ENCODE measurements at regions not wholly inside any gene's neighbourhood (a gene's known extent, or its start where the extent isn't known, plus 50 kb on each side); places are given as distances from the start of the nearest gene placed in this dataset.

DNA sequence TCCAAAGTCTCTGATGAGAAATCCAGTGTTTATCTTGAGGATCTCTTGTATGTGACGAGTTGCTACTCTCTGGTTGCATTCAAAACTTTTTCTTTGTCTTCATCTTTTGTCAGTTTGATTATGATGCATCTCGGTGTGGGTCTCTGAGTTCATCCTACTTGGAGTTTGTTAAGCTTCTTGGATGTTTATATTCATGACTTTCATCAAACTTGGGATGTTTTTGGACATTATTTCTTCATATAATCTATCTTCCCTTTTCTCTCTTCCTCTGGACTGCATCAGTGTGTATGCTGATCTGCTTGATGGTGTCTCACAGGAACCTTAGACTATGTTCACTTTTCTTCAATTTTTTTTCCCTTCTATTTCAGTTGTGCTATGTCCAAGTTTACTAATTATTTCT lies 320.4 kb downstream of the TLE3 start:
- Histone ChIP-seq H3K4me3 (ENCODE audit: low read depth, low read length) (no peak overlapping the region), H3K79me2 (no peaks in the 10 kb centered on the region), H3K4me1 (no peaks in the 10 kb centered on the region), H3K4me2 (ENCODE audit: low read length) (no peak overlapping the region), H3K36me3 (ENCODE audit: control insufficient read depth, insufficient read depth, low read length) (no peaks in the 10 kb centered on the region), H3K27ac (no peak overlapping the region), H3K27me3 (ENCODE audit: control insufficient read depth, insufficient read depth, low read length) (no peaks in the 10 kb centered on the region), H2AFZ (no peak overlapping the region), H3K9me3 (ENCODE audit: control insufficient read depth, low read length) (no peaks in the 10 kb centered on the region), H3K9ac (no peak overlapping the region)
- TF ChIP-seq, protein P1, sequence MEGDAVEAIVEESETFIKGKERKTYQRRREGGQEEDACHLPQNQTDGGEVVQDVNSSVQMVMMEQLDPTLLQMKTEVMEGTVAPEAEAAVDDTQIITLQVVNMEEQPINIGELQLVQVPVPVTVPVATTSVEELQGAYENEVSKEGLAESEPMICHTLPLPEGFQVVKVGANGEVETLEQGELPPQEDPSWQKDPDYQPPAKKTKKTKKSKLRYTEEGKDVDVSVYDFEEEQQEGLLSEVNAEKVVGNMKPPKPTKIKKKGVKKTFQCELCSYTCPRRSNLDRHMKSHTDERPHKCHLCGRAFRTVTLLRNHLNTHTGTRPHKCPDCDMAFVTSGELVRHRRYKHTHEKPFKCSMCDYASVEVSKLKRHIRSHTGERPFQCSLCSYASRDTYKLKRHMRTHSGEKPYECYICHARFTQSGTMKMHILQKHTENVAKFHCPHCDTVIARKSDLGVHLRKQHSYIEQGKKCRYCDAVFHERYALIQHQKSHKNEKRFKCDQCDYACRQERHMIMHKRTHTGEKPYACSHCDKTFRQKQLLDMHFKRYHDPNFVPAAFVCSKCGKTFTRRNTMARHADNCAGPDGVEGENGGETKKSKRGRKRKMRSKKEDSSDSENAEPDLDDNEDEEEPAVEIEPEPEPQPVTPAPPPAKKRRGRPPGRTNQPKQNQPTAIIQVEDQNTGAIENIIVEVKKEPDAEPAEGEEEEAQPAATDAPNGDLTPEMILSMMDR (IDR thresholded peaks at IDR 0.05): no peak

DNA sequence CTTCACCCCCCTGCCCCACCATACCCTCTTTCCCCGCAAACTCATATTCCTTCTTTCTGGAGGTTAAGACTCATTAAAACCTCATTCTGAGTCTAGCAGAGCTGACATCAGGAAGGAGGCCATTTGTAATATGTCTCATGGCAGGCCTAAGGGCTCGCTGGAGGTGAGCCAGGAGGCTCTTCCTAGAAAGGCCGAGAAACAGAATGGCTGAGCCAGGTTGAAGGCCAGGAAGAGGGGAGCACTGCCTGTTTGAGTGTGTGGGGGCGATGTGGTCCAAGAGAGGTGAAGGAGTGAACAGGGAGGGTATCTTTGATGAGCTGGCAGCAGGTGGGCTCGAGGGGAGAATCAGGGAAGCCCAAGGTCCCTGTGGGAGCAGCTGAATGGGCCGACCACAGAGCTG lies 317.3 kb downstream of the TLE3 start:
- no peaks in the 10 kb centered on the region for H3K9me3 ChIP-seq (ENCODE audit: control insufficient read depth, low read length)
- H3K4me3 ChIP-seq (ENCODE audit: low read depth, low read length): no peak overlapping the region
- no peak overlapping the region for H3K9ac ChIP-seq
- H3K27me3 ChIP-seq (ENCODE audit: control insufficient read depth, insufficient read depth, low read length): no peaks in the 10 kb centered on the region
- no peaks in the 10 kb centered on the region for H3K36me3 ChIP-seq (ENCODE audit: control insufficient read depth, insufficient read depth, low read length)
- no peaks in the 10 kb centered on the region for H3K4me1 ChIP-seq
- TF ChIP-seq, protein P1 (IDR thresholded peaks at IDR 0.05): no peak
- H3K27ac ChIP-seq: no peak overlapping the region
- H3K4me2 ChIP-seq (ENCODE audit: low read length): no peak overlapping the region
- no peak overlapping the region for H2AFZ ChIP-seq
- no peaks in the 10 kb centered on the region for H3K79me2 ChIP-seq

DNA sequence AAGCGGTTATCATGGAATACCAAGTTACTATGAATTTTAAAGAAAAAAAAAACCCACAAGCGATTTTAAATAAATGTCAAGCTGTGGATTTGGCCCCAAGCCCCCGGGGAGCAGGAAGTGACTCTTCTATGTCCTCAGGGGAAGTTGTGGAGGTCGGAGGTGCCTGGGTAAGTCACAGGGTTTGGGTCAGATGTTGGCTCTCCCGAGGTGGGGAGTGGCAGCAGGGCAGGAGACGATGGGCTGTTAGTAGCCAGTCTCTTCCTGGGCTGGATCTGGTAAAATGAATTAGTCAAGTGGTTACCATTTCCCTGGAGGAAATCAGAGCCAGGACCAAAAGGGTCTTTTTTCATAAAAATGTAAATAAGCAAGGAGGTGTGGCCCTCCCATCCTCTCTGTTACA lies 316.7 kb downstream of the TLE3 start:
- Histone ChIP-seq H3K79me2 (no peaks in the 10 kb centered on the region), H2AFZ (no peak overlapping the region), H3K9me3 (ENCODE audit: control insufficient read depth, low read length) (no peaks in the 10 kb centered on the region), H3K27me3 (ENCODE audit: control insufficient read depth, insufficient read depth, low read length) (no peaks in the 10 kb centered on the region), H3K9ac (no peak overlapping the region), H3K4me1 (no peaks in the 10 kb centered on the region), H3K27ac (no peak overlapping the region), H3K4me3 (ENCODE audit: low read depth, low read length) (no peak overlapping the region), H3K4me2 (ENCODE audit: low read length) (no peak overlapping the region), H3K36me3 (ENCODE audit: control insufficient read depth, insufficient read depth, low read length) (no peaks in the 10 kb centered on the region)
- TF ChIP-seq, protein P1 (IDR thresholded peaks at IDR 0.05): no peak

DNA sequence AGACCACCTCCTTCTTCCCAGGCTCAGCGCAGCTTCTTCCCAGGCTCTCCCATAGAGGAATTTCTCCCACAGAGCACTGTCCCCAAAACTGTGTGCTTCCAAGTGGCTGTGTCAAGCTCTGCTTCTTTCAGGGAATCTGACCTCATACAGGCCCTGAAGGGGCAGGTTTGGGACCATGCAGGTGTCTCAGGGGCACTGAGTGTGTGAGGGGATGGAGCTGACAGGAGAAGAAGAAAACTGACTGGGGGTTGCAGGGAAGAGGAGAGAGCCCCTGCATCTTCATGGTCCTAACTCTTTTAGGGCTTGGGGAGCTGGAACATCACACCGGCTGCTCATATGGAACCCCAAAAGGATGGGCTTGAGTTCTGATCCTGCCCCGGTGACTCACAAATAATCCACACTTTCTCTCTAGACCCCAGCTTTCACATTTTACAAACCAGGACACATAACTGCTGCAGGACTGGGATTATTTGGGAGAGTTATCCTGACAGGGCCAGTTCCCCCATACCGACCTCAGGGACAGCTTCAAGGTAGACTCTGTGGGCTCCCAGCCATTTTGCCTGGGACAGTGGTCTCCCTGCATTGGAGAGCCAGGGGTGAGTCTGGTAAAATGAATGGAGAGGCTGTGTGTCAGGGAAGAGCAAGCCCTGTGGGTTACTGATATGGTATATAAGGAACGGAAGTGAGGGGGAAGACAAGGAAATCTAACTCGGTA lies 316.1 kb downstream of the TLE3 start:
- H3K9me3 ChIP-seq (ENCODE audit: control insufficient read depth, low read length): no peaks in the 10 kb centered on the region
- no peaks in the 10 kb centered on the region for H3K27me3 ChIP-seq (ENCODE audit: control insufficient read depth, insufficient read depth, low read length)
- no peaks in the 10 kb centered on the region for H3K36me3 ChIP-seq (ENCODE audit: control insufficient read depth, insufficient read depth, low read length)
- no peaks in the 10 kb centered on the region for H3K79me2 ChIP-seq
- no peak overlapping the region for H3K9ac ChIP-seq
- no peak overlapping the region for H3K4me2 ChIP-seq (ENCODE audit: low read length)
- TF ChIP-seq, protein P1 (IDR thresholded peaks at IDR 0.05): no peak
- H3K4me1 ChIP-seq: no peaks in the 10 kb centered on the region
- H2AFZ ChIP-seq: no peak overlapping the region
- H3K4me3 ChIP-seq (ENCODE audit: low read depth, low read length): no peak overlapping the region
- no peak overlapping the region for H3K27ac ChIP-seq

DNA sequence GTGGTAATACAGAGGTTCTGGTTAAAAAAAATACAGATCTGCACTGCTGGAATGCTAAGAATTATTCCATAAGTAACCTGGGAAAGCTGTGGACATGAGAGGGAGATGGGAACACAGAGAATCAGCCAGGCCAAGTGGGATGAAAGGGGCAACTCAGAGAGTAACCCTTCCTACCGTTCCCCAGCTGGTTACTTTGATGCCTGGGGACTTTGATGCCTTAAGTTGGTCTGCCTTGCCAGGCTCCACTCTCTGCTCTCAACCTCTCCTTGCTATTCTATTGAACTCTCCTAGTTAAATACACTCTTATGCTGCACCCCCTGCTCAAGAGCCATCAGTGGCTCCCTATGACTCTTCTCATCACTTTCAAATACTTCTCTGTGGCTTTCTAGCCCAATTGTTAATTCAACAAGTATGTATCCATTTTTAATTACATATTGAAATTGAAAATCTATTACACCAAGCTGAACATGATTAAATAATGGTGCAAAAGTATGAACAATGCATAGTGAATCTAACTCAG lies 315.5 kb downstream of the TLE3 start:
- Histone ChIP-seq H3K79me2 (no peaks in the 10 kb centered on the region), H3K27ac (no peak overlapping the region), H3K9ac (no peak overlapping the region), H3K4me1 (no peaks in the 10 kb centered on the region), H3K27me3 (ENCODE audit: control insufficient read depth, insufficient read depth, low read length) (no peaks in the 10 kb centered on the region), H3K4me2 (ENCODE audit: low read length) (no peak overlapping the region), H3K4me3 (ENCODE audit: low read depth, low read length) (no peak overlapping the region), H2AFZ (no peak overlapping the region), H3K36me3 (ENCODE audit: control insufficient read depth, insufficient read depth, low read length) (no peaks in the 10 kb centered on the region), H3K9me3 (ENCODE audit: control insufficient read depth, low read length) (no peaks in the 10 kb centered on the region)
- TF ChIP-seq, protein P1 (IDR thresholded peaks at IDR 0.05): no peak
